NCI-H446 treated with DMSO at 0.1 percent for 48 hours (cell line): ENCODE measurements at regions not wholly inside any gene's neighbourhood (a gene's known extent, or its start where the extent isn't known, plus 50 kb on each side); places are given as distances from the start of the nearest gene placed in this dataset.

Experiments used
- DNase-seq: peaks from one replicate; lab custom pipeline; 2025; lab: John Stamatoyannopoulos, UW

DNA sequence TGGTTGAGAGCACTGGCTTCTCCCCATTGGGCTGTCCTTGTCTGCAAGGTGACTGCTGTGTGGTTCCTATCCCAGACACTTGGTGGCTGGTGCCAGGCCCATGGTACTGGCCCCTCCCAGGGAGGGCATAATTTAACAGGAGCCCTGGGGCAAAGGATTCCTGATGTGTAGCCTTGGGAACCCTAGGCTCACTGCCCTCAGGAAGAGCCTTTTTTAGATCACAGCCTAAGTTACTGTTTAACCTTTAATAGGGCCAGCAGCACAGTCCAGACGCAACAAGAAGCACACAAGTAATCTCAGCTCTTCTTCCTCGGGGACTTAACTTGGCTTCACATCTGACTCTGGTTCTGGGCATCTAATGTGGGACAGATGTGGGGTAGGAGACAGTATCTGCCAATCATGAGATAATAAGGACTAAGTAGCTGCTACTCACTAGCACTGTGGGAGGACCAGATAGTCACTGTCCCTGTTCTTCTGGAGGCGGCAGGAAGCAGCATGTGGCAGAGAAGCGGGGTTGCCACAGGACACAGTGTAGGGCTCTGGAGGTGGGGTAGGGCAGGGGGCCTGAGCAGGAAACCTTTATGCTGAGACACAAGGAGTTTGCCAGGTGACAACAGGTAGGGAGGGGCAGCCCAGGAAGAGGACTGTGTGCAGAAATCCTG lies 136.3 kb downstream of the TMEM17 start:
- no peak for DNase-seq

DNA sequence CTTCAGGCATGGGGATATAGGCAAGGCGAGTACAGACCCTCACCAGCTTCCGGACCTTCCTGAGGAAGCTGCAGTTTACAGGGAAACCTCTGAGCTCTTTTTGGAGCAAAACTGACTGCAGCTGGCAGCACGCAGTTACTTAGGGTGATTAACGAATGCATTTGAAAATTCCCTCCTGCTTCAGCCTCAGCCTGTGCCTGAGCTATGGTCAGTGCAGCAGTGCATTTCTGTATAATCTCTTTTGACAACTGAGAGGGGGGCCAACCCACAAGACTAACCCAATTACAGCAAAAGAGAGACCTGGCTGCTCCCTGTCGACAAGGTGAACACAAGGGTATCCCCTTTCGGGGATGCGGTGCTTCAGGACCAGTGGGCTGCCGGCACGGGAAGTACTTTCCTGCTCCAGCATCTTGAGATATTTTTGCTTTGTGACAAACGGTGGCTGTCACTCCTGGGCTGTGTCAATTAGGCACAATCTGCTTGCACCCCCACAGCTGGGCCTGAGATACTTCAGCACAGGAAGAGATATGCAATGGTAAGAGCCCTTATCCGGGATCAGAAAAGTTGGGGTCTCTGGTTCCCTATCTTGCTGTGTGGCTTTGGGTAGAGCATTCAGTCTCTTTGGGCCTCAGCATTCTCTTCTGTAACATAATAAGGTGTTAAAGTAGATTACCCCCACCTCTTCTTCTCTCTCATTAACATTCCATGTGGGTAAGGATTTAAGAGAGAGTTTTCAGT lies 141.0 kb downstream of the TMEM17 start:
- DNase-seq = no peak

DNA sequence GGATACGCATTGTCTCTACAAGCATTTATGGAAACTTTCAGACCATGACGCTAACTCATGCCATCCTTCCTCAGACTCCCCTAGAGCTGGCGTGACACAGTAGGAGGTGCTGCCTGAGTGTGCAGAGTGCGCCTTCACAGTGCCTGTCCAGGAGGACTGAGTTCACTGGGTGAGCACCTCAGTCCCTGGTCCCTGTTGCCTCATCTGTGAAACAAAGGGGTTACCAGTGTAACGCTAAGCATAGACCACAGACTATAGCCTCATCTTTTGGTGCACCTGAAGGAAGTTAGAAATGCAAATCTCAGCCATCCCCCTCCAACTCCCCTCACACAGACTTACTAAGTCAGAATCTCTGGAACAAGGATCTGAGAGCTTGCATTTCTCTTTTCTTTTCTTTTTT lies 142.8 kb downstream of the TMEM17 start:
- DNase-seq = no peak

DNA sequence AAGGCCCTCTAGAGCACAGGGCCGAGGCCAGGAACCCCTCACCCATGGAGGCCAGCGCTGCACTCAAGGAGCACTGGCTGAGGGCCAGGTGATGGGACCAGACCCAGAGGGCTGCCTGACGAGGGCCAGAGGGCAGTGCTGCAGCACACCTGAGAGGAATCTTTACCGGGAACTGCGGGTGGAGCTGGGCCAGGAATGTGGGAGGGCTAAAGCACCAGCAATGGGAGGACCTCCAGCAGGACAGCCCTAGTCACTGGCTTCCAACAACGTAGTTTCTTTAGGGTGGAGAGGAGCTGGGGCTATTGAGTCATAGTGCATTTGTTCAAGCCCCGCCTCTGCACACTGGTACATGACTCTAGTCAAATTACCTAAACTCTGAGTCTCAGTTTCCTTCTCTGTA lies 143.4 kb downstream of the TMEM17 start:
- DNase-seq = no peak

DNA sequence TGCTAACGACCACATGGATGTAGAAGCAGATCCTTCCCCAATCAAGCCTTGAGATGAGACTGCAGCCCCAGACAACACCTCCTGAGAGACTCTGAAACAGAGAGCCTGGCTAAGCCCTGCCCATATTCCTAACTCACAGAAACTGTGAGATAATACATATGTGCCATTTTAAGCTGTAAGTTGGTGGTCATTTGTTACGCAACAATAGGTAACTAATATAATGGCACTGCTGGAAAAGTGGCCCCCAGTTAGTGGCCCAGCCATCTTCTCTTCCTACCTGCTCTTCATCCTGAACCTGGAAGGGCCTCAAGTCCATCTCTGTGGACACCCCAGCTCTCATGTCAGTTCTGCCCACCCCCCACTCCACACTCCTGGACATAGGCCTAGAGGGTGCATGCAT lies 144.0 kb downstream of the TMEM17 start:
- no peak for DNase-seq

DNA sequence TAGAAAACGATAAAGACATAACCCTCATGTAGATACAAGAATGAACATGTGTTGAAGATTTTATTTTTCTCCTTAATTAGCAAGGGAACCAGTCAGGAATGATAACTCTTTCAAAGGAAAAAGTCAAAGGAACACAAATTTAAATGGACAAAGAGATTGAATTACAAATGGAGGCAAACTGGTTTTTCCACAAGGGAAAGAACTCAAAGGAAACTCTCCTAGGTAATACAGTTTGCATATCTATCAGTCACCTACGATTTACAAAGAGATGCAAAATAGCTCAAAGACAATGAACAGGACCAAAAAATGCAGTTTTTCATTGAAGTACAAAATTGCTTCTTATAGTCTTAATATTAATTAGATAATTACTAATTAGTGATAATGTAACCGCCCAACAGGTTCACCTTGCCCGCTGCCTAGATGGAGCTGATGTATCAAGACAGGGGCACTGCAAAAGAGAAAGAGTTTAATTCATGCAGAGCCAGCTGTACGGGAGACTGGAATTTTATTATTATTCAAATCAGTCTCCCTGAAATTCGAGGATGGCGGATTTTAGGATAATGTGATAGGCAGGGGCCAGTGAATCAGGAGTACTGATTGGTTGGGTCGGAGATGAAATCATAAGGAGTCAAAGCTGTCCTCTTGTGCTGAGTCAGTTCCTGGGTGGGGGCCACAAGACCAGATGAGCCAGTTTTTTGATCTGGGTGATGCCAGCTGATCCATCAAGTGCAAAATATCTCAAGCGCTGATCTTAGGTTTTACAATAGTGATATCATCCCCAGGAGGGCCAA lies 151.0 kb downstream of the TMEM17 start:
- DNase-seq = no peak

DNA sequence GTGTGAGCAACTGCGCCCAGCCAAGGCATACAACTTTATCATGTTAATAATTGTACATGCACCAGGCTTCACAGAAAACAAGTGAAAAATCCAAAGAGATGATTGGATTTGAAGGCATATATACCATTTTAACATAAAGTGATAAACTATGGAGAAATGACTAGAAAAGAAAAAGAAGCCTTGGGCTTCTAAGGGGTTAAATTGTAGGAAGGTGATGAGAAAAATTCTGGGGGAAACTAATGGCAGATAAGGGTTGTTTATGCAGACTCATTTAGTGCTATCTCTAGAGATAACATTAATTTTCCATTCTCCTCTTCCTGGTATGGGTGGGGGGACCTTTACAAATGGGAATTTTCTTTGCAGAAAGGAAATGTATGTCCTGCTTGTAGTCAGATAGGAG lies 154.0 kb downstream of the TMEM17 start:
- DNase-seq = no peak

DNA sequence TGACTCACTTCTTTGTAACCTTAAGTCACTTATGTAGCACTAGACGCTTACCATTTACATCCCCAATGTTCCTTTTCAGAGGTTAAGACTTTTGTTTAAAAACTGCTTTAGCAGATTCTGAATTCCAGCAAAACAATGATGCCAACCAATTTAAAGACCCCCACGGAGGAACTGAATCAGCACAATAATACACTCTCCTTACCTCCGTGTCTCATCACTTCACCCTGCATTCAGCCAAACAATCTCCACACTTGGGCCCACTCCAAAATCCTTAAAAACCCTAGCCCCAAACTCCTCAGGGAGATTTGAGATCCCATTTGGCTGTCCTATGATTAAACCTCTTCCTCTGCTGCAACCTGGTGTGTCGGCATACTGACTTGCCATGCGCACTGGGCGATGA lies 153.9 kb downstream of the B3GNT2 start:
- DNase-seq = no peak

DNA sequence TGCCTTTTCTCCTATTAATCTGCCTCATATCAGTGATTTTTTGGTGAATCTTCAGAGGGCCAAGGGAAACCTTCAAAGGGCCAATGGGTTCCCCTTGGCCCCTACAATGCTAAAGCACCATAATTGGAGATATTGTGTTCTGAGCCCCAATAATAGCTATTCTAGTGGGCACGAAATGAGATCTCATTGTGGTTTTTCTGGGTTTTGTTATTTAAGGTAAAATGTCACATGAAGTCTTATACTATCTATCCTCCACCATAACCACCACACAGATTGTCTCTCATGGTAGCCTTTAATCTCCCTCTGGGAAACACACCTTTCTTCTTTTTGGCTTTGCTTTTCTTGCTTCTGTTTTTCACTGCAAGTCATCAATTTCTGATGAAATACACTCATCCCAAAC lies 152.8 kb downstream of the B3GNT2 start:
- no peak for DNase-seq

DNA sequence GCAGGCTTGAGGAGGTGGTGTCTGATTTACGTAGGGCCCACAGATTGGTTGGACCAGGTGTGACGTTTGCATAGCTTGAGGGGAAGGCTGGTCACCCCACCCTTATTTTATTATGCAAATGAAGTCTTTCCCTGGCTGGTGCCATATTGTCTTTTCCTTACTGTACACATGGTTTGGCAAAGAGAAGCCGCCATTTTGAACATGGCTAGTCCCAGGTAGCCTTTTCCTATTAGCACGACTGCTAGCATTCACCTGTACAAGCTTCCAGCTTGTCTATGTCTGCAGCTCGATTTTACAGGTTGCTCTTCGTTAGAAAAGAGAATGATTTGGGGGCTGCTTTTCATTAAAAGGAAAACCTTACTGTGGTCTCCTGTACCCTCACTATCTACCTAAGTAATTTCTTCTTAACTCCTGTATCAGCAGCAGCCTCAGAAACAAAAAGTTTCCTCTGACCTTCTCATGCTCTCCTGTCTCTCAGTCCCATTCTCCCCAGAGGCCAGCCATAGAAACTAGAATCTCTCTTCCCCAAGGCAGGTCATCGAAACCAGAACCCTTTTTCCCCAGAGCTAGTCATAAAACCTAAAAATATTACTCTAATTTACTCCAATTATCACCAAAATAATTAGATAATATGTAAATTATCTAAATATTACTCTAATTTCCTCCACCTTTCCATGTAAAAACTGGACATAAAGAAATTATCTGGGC lies 151.8 kb downstream of the B3GNT2 start:
- no peak for DNase-seq

DNA sequence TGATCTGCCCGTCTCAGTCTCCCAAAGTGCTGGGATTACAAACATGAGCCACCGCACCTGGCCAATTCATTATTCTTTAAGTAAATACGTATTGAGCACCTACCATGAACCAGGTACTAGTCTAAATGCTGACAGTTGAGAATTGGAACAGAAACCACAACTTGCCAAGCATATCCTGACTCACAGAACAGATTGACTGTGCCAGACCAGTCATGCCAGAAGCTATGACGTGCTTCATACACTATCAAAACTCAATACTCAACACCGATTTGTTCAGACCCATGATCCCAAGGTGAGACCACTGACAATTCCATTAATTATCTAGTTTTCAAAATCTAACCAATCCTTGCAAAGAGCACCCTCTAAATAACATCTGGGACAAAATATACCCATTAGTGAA lies 148.6 kb downstream of the B3GNT2 start:
- DNase-seq = no peak

DNA sequence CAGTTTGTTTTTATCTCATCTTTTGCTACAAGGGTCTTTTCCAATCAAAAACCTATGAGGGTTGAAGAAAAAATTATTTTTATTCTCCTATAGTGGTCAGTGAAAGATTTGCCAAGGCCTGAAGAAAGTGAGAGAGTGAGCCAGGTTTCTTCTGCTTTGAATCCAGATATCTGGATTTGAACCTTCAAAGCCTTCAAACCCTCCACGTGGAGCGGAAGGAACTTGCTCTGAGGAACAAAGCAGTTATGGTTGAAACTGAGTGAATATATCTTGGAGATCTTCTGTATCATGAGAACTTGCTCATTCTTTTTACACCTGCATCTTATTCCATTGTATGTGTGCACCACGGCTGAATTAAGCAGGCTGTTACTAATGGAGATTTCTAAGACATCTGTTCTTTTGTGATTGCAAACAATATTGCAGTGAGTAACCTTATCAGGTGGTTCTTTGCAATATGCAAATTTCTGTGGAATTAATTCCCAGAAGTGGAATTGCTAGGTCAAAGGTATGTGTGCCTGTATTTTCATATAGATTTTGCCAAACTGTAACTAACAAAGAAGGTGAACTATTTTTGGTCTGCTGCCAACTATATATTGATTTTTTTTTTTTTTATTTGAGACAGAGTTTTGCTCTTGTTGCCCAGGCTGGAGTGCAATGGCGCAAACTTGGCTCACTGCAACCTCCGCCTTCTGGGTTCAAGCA lies 147.9 kb downstream of the B3GNT2 start:
- DNase-seq = no peak

DNA sequence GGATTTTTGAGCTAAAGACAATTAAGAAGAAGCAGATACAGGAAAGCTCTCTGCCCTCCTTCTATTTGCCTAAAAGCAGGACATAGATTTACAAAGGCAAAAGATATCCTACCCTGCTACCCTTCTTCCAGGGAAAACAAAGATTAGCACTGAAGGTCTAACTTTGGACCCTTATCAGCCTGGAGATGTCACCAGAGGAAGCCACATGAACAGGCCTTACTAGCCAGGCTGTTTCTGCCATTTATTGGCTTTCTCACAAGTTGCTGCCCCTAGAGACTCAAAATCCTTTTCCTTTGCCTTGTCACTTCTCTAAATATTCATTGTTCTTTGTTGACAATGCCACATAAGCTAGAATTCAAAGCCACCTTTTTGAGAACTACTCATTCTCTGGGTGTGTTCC lies 147.3 kb downstream of the B3GNT2 start:
- DNase-seq = no peak

DNA sequence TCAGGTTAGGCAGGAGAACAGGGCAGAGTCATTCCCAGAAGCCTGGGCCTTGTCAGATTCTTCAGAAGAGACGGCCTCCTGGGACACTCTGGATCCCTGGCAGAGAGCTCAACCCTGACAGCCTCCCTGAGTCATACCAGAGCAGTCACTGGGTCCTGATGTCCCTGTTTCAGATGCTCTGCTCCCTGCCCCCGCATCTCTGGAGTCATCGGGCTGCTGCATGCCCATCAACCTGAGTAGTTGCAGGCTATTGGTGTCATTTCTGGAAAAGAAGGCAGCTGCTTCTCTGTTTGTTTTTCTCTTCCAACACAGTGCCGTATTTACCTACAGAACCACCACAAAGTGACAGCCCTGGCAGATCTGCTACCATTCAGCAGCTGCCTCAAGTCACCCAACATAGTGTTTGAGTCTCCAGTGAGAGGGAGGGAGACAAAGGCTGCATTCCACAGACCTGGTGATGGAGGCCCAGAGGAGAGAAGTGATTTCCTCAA lies 145.1 kb downstream of the B3GNT2 start:
- DNase-seq = no peak

DNA sequence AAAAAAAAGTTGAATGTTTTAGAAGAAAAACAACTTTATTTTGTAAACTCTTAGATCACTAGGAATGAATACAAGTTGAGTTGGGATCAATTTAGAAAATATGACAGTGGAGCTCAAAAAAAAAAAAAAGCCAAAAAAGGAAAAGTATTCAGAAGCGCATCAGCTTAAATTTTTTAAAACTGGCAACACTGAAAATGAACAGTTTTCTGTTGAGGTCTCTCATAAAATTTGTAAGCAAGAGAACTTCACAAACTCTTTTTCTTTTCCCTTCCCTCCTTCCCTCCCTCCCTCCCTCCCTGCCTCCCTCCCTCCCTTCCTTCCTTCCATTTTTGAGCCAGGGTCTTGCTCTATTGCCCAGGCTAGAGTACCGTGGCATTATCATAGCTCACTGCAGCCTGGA lies 143.9 kb downstream of the B3GNT2 start:
- DNase-seq = no peak

DNA sequence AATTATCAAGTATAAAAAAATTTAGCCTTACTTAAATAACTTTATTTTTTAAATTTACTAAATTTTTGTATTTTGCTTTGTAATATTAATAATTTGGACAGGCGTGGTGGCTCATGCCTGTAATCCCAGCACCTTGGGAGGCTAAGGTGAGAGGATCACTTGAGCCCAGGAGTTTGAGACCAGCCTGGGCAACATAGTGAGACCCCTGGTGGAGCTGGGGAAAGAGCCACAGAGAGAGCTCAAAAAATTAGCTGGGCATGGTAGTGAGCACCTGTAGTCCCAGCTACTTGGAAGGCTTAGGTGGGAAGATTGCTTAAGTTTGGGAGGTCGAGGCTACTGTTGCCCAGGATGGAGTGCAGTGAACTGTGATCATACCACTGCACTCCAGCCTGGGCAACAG lies 143.5 kb downstream of the B3GNT2 start:
- DNase-seq = no peak

DNA sequence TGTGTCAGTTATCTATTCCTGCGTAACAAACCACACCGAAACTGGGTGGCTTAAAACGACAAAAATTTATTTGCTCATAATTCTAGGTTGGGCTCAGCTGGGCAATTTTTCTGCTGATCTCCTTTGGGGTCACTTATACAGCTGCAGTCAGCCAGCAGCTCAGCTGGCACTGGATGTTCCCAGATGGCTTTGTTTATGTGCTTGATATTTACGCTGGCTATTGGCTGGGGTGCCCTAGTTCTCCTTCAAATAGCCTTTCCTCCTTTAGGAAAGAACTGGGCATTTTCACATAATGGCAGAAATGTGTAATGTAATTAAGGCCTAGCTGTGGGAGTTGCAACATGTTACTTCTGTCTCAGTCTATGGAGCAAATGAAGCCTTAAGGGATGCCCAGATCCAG lies 142.2 kb downstream of the B3GNT2 start:
- DNase-seq = no peak

DNA sequence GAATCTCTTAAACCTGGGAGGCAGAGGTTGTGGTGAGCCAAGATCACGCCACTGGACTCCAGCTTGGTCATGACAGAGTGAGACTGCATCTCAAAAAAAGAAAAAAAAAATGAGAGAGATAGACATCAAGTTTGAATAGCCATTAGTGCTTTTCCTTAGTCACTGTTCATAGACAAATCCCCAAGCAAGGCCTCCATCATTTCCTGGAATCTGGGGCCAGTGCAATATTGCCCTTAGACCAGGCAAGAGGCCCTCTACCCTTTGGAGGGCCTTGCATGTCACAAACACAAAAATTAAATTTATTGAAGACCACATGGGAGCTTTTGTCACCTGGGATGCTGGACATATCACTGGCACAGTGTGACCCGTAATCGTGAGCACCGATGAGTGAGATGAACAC lies 141.5 kb downstream of the B3GNT2 start:
- DNase-seq = no peak

DNA sequence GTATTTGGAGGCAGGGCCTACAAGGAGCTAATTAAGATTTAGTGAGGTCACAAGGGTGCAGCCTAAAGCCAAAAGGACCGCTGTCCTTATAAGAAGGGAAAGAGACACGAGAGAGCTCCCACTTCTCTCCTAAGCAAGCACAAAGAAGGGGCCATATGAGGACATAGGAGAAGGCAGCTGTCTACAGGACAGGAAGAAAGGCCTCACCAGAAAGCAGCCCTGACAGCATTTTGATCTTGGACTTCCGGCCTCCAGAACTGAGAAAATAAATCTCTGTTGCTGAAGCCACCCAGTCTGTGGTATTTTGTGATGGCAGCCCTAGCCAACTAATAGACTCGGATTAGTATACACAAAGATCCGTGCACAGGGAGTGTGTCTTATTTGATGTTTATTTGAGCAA lies 139.7 kb downstream of the B3GNT2 start:
- DNase-seq = no peak

DNA sequence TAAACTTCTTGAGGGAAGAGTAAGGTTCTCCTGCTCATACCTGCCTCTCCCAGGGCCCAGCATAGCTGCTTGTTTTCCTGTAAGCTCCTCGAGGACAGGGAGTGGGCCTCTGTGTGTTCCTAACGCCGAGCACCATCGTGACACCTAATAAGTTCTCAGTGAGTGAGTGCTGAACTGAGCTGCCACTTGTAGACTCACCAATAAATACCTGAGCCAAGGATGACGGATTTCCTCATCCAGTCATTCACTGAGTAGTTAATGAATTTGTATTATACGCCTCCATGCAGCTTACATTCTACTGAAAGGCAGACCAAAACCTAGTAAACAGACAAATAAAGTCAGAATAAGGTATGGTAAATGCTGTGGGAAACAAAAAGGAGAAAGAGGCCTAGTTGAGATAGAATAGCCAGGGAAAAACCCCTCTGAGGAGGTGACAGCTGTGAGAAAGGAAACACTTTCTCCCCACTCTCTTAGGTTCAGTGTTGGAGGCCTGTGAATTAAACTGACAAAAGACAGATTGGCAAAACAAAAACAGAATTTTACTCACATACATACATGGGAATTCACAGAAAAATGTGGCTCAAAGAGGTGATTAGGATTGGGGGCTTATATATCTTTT lies 138.6 kb downstream of the B3GNT2 start:
- DNase-seq = no peak

DNA sequence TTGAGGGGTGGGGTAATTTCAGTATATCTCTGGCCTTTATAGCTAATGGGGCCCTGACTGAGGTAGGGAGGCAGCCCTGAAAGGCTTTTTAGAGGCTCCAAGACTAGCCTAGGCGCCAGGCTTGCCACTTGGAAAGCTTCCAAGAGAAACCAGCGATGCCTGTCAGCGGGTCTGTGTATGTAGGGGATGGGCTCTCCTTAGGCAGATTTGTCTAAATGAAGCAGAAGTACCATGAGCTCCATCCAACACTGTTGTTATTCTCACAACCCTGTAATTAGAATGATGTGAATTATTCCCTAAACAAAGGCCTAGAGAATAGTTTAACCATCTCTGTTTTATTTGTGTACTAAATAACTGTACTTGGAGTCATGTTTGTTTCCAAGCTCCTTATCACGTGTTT lies 138.1 kb downstream of the B3GNT2 start:
- peak; percentile 24 for DNase-seq
